ENCODE measurements at regions not wholly inside any gene's neighbourhood (a gene's known extent, or its start where the extent isn't known, plus 50 kb on each side); places are given as distances from the start of the nearest gene placed in this dataset.

GRCh38 chr12:70077441-70077840 is 165.8 kb upstream of the CNOT2 start:
- Histone ChIP-seq H3K4me3 (ENCODE audit: insufficient read depth in 1 of 2, low read depth in 1 of 2, low read length in 2 of 2) (no peak overlapping the region), H2BK15ac (ENCODE audit: low read depth, poor library complexity, severe bottlenecking) (no peak overlapping the region), H3K23ac (ENCODE audit: low read length in 2 of 2) (no peak overlapping the region), H4K8ac (ENCODE audit: low read length) (no peak overlapping the region), H3K4ac (ENCODE audit: low read depth in 1 of 2, low read length in 2 of 2) (no peak overlapping the region), H3K18ac (ENCODE audit: low read depth in 1 of 2, low read length in 2 of 2) (no peak overlapping the region), H2BK5ac (ENCODE audit: low read depth, low read length, poor library complexity, severe bottlenecking) (no peak overlapping the region), H3K27ac (ENCODE audit: low read length, poor library complexity, severe bottlenecking) (no peak overlapping the region), H3K14ac (ENCODE audit: low read length in 2 of 2) (no peak overlapping the region), H2AFZ (ENCODE audit: low read depth, low read length) (no peak overlapping the region), H3K9ac (ENCODE audit: low read length) (no peak overlapping the region), H3K4me2 (ENCODE audit: low read length, poor library complexity, severe bottlenecking) (no peak overlapping the region), H3K4me1 (ENCODE audit: control insufficient read depth, insufficient read depth, low read depth, low read length) (no peaks in the 10 kb centered on the region), H2BK12ac (ENCODE audit: low read length in 2 of 2) (no peak overlapping the region), H4K91ac (ENCODE audit: low read length) (no peak overlapping the region), H3K79me1 (replicated peaks; ENCODE audit: low read length, poor library complexity, severe bottlenecking) (no peaks in the 10 kb centered on the region), H2AK5ac (ENCODE audit: low read length, severe bottlenecking) (no peak overlapping the region), H3K9me3 (ENCODE audit: control insufficient read depth, low read length) (no peaks in the 10 kb centered on the region), H3K27me3 (ENCODE audit: control insufficient read depth in 1 of 2, insufficient read depth in 1 of 2, low read length in 2 of 2) (no peaks in the 10 kb centered on the region), H2BK120ac (ENCODE audit: low read depth, low read length) (no peak overlapping the region), H3K36me3 (ENCODE audit: control insufficient read depth in 1 of 2, insufficient read depth in 2 of 2, low read depth in 1 of 2, low read length in 2 of 2) (no peaks in the 10 kb centered on the region)
- no peak for DNase-seq
- 85% methylated on average over 2 of the region's 2 CpGs for WGBS

DNA sequence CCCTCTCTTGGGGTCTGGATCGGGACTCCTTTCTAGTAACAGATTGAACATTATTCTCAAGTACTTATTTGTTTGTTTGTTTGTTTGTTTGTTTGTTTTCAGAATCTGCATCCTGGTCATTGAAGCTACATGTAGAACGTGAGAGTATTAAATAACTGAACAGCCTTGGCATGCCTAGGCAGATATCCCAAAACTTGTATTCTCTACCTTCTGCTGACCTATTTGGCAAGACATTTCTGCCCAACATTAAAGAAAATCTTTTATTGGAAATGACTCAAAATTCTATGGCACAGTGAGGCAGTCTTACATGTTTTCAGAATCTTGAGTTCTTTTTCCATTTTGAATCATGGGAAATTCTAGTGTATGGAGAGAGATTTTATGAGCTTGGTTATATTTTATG is 165.1 kb upstream of the CNOT2 start:
- no peaks in the 10 kb centered on the region for H3K79me1 ChIP-seq (replicated peaks; ENCODE audit: low read length, poor library complexity, severe bottlenecking)
- WGBS: 88% methylated on average over 1 of the region's 2 CpGs

DNA sequence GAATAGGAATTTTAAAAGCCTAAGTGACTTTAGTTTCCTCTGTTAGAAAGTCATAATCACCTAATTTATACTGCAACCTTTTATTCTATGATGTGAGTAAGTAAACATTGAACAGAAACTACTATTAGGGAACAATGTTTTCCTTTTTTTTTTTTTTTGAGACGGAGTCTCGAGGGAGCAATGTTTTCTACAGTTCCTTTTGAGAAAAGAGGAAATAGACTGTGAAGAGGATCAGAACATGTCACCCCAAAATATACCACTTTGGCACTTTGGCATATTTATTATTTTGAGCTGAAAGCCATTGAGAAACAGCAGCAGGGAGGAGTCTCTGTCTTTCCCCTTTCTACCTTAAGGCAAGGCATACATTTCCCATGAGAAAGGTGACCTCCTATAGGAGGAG is 162.7 kb upstream of the CNOT2 start:
- Histone ChIP-seq H4K91ac (ENCODE audit: low read length) (no peak overlapping the region), H3K27ac (ENCODE audit: low read length, poor library complexity, severe bottlenecking) (no peak overlapping the region), H3K4me3 (ENCODE audit: insufficient read depth in 1 of 2, low read depth in 1 of 2, low read length in 2 of 2) (no peak overlapping the region), H3K9me3 (ENCODE audit: control insufficient read depth, low read length) (no peaks in the 10 kb centered on the region), H3K27me3 (ENCODE audit: control insufficient read depth in 1 of 2, insufficient read depth in 1 of 2, low read length in 2 of 2) (no peaks in the 10 kb centered on the region), H3K23ac (ENCODE audit: low read length in 2 of 2) (no peak overlapping the region), H2AK5ac (ENCODE audit: low read length, severe bottlenecking) (no peak overlapping the region), H3K4me1 (ENCODE audit: control insufficient read depth, insufficient read depth, low read depth, low read length) (no peaks in the 10 kb centered on the region), H2AFZ (ENCODE audit: low read depth, low read length) (no peak overlapping the region), H2BK12ac (ENCODE audit: low read length in 2 of 2) (no peak overlapping the region), H3K79me1 (replicated peaks; ENCODE audit: low read length, poor library complexity, severe bottlenecking) (no peaks in the 10 kb centered on the region), H2BK15ac (ENCODE audit: low read depth, poor library complexity, severe bottlenecking) (no peak overlapping the region), H3K4me2 (ENCODE audit: low read length, poor library complexity, severe bottlenecking) (no peak overlapping the region), H3K4ac (ENCODE audit: low read depth in 1 of 2, low read length in 2 of 2) (no peak overlapping the region), H3K14ac (ENCODE audit: low read length in 2 of 2) (no peak overlapping the region), H3K9ac (ENCODE audit: low read length) (no peak overlapping the region), H4K8ac (ENCODE audit: low read length) (no peak overlapping the region), H2BK5ac (ENCODE audit: low read depth, low read length, poor library complexity, severe bottlenecking) (no peak overlapping the region), H2BK120ac (ENCODE audit: low read depth, low read length) (no peak overlapping the region), H3K18ac (ENCODE audit: low read depth in 1 of 2, low read length in 2 of 2) (no peak overlapping the region), H3K36me3 (ENCODE audit: control insufficient read depth in 1 of 2, insufficient read depth in 2 of 2, low read depth in 1 of 2, low read length in 2 of 2) (no peaks in the 10 kb centered on the region)
- no peak for DNase-seq
- WGBS: no CpG with 5 or more reads among the region's 2 CpGs

More for the DNA sequence above, 165.1 kb upstream of the CNOT2 start:
- H2BK5ac ChIP-seq (ENCODE audit: low read depth, low read length, poor library complexity, severe bottlenecking): no peak overlapping the region
- H3K9ac ChIP-seq (ENCODE audit: low read length): no peak overlapping the region
- no peak overlapping the region for H3K4me3 ChIP-seq (ENCODE audit: insufficient read depth in 1 of 2, low read depth in 1 of 2, low read length in 2 of 2)
- no peak overlapping the region for H3K18ac ChIP-seq (ENCODE audit: low read depth in 1 of 2, low read length in 2 of 2)
- no peaks in the 10 kb centered on the region for H3K36me3 ChIP-seq (ENCODE audit: control insufficient read depth in 1 of 2, insufficient read depth in 2 of 2, low read depth in 1 of 2, low read length in 2 of 2)
- no peak overlapping the region for H2AK5ac ChIP-seq (ENCODE audit: low read length, severe bottlenecking)
- no peak overlapping the region for H2AFZ ChIP-seq (ENCODE audit: low read depth, low read length)
- no peak overlapping the region for H3K23ac ChIP-seq (ENCODE audit: low read length in 2 of 2)
- H2BK15ac ChIP-seq (ENCODE audit: low read depth, poor library complexity, severe bottlenecking): no peak overlapping the region
- no peak overlapping the region for H2BK120ac ChIP-seq (ENCODE audit: low read depth, low read length)
- no peak overlapping the region for H4K8ac ChIP-seq (ENCODE audit: low read length)
- H3K4me2 ChIP-seq (ENCODE audit: low read length, poor library complexity, severe bottlenecking): no peak overlapping the region
- DNase-seq: no peak
- no peak overlapping the region for H3K4ac ChIP-seq (ENCODE audit: low read depth in 1 of 2, low read length in 2 of 2)
- no peak overlapping the region for H4K91ac ChIP-seq (ENCODE audit: low read length)
- H3K9me3 ChIP-seq (ENCODE audit: control insufficient read depth, low read length): no peaks in the 10 kb centered on the region
- no peak overlapping the region for H3K14ac ChIP-seq (ENCODE audit: low read length in 2 of 2)
- H2BK12ac ChIP-seq (ENCODE audit: low read length in 2 of 2): no peak overlapping the region
- H3K4me1 ChIP-seq (ENCODE audit: control insufficient read depth, insufficient read depth, low read depth, low read length): no peaks in the 10 kb centered on the region
- no peak overlapping the region for H3K27ac ChIP-seq (ENCODE audit: low read length, poor library complexity, severe bottlenecking)
- no peaks in the 10 kb centered on the region for H3K27me3 ChIP-seq (ENCODE audit: control insufficient read depth in 1 of 2, insufficient read depth in 1 of 2, low read length in 2 of 2)

- Histone ChIP-seq H2AFZ (ENCODE audit: low read depth, low read length) (no peak overlapping the region), H3K27ac (ENCODE audit: low read length, poor library complexity, severe bottlenecking) (no peak overlapping the region), H3K9me3 (ENCODE audit: control insufficient read depth, low read length) (no peaks in the 10 kb centered on the region), H3K36me3 (ENCODE audit: control insufficient read depth in 1 of 2, insufficient read depth in 2 of 2, low read depth in 1 of 2, low read length in 2 of 2) (no peaks in the 10 kb centered on the region), H3K23ac (ENCODE audit: low read length in 2 of 2) (no peak overlapping the region), H4K8ac (ENCODE audit: low read length) (no peak overlapping the region), H2BK15ac (ENCODE audit: low read depth, poor library complexity, severe bottlenecking) (no peak overlapping the region), H3K79me1 (replicated peaks; ENCODE audit: low read length, poor library complexity, severe bottlenecking) (no peaks in the 10 kb centered on the region), H3K14ac (ENCODE audit: low read length in 2 of 2) (no peak overlapping the region), H2BK5ac (ENCODE audit: low read depth, low read length, poor library complexity, severe bottlenecking) (no peak overlapping the region), H4K91ac (ENCODE audit: low read length) (no peak overlapping the region), H3K9ac (ENCODE audit: low read length) (no peak overlapping the region), H3K4ac (ENCODE audit: low read depth in 1 of 2, low read length in 2 of 2) (no peak overlapping the region), H2BK12ac (ENCODE audit: low read length in 2 of 2) (no peak overlapping the region), H3K18ac (ENCODE audit: low read depth in 1 of 2, low read length in 2 of 2) (no peak overlapping the region), H3K27me3 (ENCODE audit: control insufficient read depth in 1 of 2, insufficient read depth in 1 of 2, low read length in 2 of 2) (no peaks in the 10 kb centered on the region), H2AK5ac (ENCODE audit: low read length, severe bottlenecking) (no peak overlapping the region), H2BK120ac (ENCODE audit: low read depth, low read length) (no peak overlapping the region), H3K4me1 (ENCODE audit: control insufficient read depth, insufficient read depth, low read depth, low read length) (no peaks in the 10 kb centered on the region), H3K4me2 (ENCODE audit: low read length, poor library complexity, severe bottlenecking) (no peak overlapping the region), H3K4me3 (ENCODE audit: insufficient read depth in 1 of 2, low read depth in 1 of 2, low read length in 2 of 2) (no peak overlapping the region)
- no peak for DNase-seq
- WGBS: 100% methylated on average over 2 of the region's 3 CpGs
Measured at GRCh38 chr12:70082997-70083676, 160.1 kb upstream of the CNOT2 start.

All from mesenchymal stem cell (in vitro differentiated cells and primary cell).